Gastroesophageal sphincter (tissue), 3 donors: ENCODE measurements at regions not wholly inside any gene's neighbourhood (a gene's known extent, or its start where the extent isn't known, plus 50 kb on each side); places are given as distances from the start of the nearest gene placed in this dataset.

Experiments
- EP300 ChIP-seq: sonication (generic); formaldehyde crosslinking; IDR thresholded peaks from one replicate; pipeline ENCODE4 v1.6.1; 2017; ENCODE audit warnings: antibody characterized with exemption, mild to moderate bottlenecking
- POLR2A ChIP-seq, 2 donors: fragments of 450-650 bp; IDR thresholded peaks; one replicate each; pipeline ENCODE4 v1.6.1; 2017; ENCODE audit warnings: antibody characterized with exemption in 2 of 2, mild to moderate bottlenecking in 2 of 2, moderate library complexity in 1 of 2
- POLR2AphosphoS5 ChIP-seq: sonication (generic); formaldehyde crosslinking; IDR thresholded peaks from one replicate; pipeline ENCODE4 v1.6.1; 2017; ENCODE audit warnings: antibody characterized with exemption
- TF ChIP-seq, protein P1 (sequence below), 4 experiments: fragments of 200-600 bp in 2 of 4; fragments of 450-650 bp in 2 of 4; sonication (generic) in 1 of 4; IDR thresholded peaks; one replicate each; pipeline ENCODE4 v1.5.1; 2017 to 2019; ENCODE audit warnings: antibody characterized with exemption in 4 of 4, mild to moderate bottlenecking in 2 of 4, moderate library complexity in 2 of 4

DNA sequence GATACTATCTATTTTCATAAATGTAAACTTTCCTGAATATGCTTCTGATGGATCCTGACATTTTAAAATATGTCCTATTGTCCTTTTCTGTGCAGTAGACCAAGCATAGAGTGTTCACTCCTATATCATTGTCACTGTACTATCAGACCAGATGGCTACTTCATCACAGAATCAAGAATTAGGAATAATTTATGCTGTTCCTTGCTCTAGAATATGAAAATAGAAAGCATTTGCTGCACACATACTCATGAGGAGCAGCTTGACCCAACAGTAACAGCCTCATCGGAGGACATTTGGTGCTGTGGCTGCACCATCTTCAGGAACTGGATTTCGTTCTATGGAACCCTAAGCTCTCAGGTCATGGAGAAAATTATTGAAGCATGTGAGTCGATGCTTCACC lies 468.9 kb upstream of the HNRNPA3 start:
- TF ChIP-seq, protein P1, sequence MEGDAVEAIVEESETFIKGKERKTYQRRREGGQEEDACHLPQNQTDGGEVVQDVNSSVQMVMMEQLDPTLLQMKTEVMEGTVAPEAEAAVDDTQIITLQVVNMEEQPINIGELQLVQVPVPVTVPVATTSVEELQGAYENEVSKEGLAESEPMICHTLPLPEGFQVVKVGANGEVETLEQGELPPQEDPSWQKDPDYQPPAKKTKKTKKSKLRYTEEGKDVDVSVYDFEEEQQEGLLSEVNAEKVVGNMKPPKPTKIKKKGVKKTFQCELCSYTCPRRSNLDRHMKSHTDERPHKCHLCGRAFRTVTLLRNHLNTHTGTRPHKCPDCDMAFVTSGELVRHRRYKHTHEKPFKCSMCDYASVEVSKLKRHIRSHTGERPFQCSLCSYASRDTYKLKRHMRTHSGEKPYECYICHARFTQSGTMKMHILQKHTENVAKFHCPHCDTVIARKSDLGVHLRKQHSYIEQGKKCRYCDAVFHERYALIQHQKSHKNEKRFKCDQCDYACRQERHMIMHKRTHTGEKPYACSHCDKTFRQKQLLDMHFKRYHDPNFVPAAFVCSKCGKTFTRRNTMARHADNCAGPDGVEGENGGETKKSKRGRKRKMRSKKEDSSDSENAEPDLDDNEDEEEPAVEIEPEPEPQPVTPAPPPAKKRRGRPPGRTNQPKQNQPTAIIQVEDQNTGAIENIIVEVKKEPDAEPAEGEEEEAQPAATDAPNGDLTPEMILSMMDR (IDR thresholded peaks at IDR 0.05), result no peak
- TF ChIP-seq POLR2AphosphoS5 (no peak), POLR2A (IDR thresholded peaks at IDR 0.05) (no peak), EP300 (no peak)
